Cerebellar cortex (tissue), 1 donor: ENCODE measurements at regions not wholly inside any gene's neighbourhood (a gene's known extent, or its start where the extent isn't known, plus 50 kb on each side); places are given as distances from the start of the nearest gene placed in this dataset.

Source experiments
- DNase-seq: peaks from one replicate; pipeline ENCODE4 v3.0.0-alpha.2; 2015; ENCODE audit warnings: low spot score

- DNase-seq: no peak
These were observed 50.7 kb upstream of the INSYN1 start for GRCh38 chr15:73803806-73804205.

DNA sequence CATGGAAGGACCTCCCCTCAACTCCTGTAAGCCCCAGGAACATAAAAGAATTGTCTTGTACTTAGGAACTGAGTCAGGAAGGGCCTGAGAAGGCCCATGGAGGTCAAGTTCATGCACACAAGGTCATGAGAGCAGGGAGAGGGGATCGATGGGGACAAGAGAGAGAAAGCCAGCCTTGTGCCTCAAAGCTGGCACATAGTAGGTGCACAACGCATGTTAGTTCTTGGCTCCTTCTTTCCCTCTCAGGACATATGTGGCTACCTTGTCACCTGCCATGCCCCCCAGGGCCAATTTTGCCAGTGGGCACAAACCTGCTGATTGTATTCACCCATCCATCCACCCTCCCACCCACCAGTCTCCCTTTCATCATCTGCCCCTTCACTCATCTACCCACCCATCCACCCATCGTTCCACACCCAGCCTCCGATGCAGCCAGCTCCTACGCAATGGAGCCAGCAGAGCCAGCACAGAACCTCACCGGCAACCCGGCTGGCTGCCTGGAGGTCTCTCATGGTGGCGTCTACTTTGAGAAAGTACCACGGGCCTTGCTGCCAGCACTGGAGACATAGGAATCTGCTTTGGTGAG lies 52.4 kb upstream of the INSYN1 start:
- no peak for DNase-seq

GRCh38 chr15:73806698-73807483 lies 53.7 kb upstream of the INSYN1 start:
- DNase-seq: no peak

- DNase-seq: no peak
These were observed 54.7 kb upstream of the INSYN1 start for GRCh38 chr15:73807865-73808264.

- peak; percentile 81 for DNase-seq
These were observed 56.8 kb upstream of the INSYN1 start for GRCh38 chr15:73809728-73810501.

GRCh38 chr15:73812806-73813465 lies 59.8 kb upstream of the INSYN1 start:
- DNase-seq: peak; percentile 95

- DNase-seq: no peak
These were observed 59.8 kb upstream of the TBC1D21 start for GRCh38 chr15:73813589-73813988.

DNA sequence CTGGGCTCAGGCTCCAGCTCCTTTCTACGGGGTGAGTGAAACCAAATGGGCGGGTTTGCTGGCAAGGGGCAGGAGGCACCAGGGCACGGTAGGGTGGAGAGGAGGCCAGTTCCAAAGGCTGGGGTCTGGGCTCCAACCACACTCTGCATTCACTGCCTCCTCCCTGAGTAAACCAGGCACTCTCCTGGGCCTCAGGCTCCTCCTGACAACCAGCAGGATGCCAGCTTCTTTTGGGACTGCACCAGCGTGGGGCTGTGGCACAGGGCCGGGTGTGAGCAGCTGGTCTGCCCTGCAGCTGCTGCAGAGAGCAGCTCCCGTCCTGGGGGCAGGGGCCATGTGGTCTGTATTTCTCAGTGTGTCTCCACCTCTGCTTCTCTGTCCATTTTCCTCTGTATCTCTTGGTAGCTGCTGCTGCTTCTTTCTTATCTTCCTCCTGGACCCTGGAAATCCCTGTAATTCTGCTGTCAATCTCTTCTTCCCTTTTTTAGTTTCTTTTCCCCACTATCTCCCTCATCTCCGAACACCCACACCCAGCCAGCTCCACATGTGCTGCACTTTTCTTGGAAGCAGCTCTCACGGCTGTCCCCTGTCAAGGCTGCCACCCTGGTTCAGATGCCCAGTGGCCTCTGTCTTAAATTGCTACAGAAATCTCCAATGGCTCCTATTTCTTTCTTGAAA lies 54.9 kb upstream of the TBC1D21 start:
- DNase-seq: no peak

GRCh38 chr15:73821181-73821580 lies 52.2 kb upstream of the TBC1D21 start:
- DNase-seq: no peak

GRCh38 chr15:73822998-73823397 lies 50.4 kb upstream of the TBC1D21 start:
- no peak for DNase-seq
